PC-9 (cell line): ENCODE measurements at regions not wholly inside any gene's neighbourhood (a gene's known extent, or its start where the extent isn't known, plus 50 kb on each side); places are given as distances from the start of the nearest gene placed in this dataset.

Experiments used
- BruUV-seq: library from RNA; stranded (reverse); fragments of 400-500 nt; replicated peaks from 2 replicates; lab custom pipeline; 2021; lab: Mats Ljungman, UMichigan
- CTCF ChIA-PET: fragments of 300-600 bp; sonication (Branson Sonifier 250); formaldehyde crosslinking; loops from one replicate; lab custom pipeline; 2022; ENCODE audit warnings: antibody characterized with exemption; lab: Charles Lee
- POLR2A ChIA-PET: fragments of 300-600 bp; sonication (Branson Sonifier 250); formaldehyde crosslinking; loops from one replicate; lab custom pipeline; 2022; ENCODE audit warnings: antibody characterized with exemption; ENCODE audit not compliant: unreplicated experiment; lab: Charles Lee
- DNase-seq, 2 experiments: peaks; one replicate each; pipeline versions ENCODE4 v3.0.0 to v3.0.0-alpha.2; 2015 to 2022; ENCODE audit warnings: mixed read lengths in 1 of 2
- H2AFZ ChIP-seq: fragments of 200-600 bp; sonication (generic); 2 replicates; pipeline ENCODE4 v1.8.1; 2017; ENCODE audit warnings: antibody characterized with exemption
- H3F3A ChIP-seq: fragments of 200-600 bp; sonication (generic); 2 replicates; pipeline ENCODE4 v1.8.1; 2017; ENCODE audit warnings: antibody characterized with exemption, mild to moderate bottlenecking, low read depth; ENCODE audit not compliant: insufficient read depth
- H3K27ac ChIP-seq: fragments of 200-600 bp; sonication (generic); 2 replicates; pipeline ENCODE4 v1.6.1; 2016; ENCODE audit warnings: mixed run types
- H3K27me3 ChIP-seq: fragments of 200-600 bp; sonication (generic); 2 replicates; pipeline ENCODE4 v1.6.1; 2016; ENCODE audit warnings: low read depth, mixed run types; ENCODE audit not compliant: insufficient read depth
- H3K36me3 ChIP-seq: fragments of 200-600 bp; sonication (generic); 2 replicates; pipeline ENCODE4 v1.6.1; 2016; ENCODE audit warnings: low read depth, mixed run types
- H3K4me1 ChIP-seq: fragments of 200-600 bp; sonication (generic); replicated peaks from 2 replicates; pipeline ENCODE4 v1.6.1; 2016; ENCODE audit warnings: mixed run types; ENCODE audit not compliant: insufficient read depth
- H3K4me2 ChIP-seq: fragments of 200-600 bp; sonication (generic); 2 replicates; pipeline ENCODE4 v1.6.1; 2017; ENCODE audit warnings: mixed run types
- H3K4me3 ChIP-seq: fragments of 200-600 bp; sonication (generic); 2 replicates; pipeline ENCODE4 v1.6.1; 2016; ENCODE audit warnings: mixed run types
- H3K79me2 ChIP-seq: fragments of 200-600 bp; sonication (generic); 2 replicates; pipeline ENCODE4 v1.6.1; 2017; ENCODE audit warnings: low read depth, mixed run types
- H3K9me2 ChIP-seq: fragments of 200-600 bp; sonication (generic); 2 replicates; pipeline ENCODE4 v1.8.1; 2017; ENCODE audit warnings: mild to moderate bottlenecking; ENCODE audit not compliant: insufficient read depth
- H3K9me3 ChIP-seq: fragments of 200-600 bp; sonication (generic); 2 replicates; pipeline ENCODE4 v1.8.1; 2016; ENCODE audit warnings: low read depth; ENCODE audit not compliant: insufficient read depth
- H4K20me1 ChIP-seq: fragments of 200-600 bp; sonication (generic); 2 replicates; pipeline ENCODE4 v1.8.1; 2017; ENCODE audit not compliant: insufficient read depth
- CTCF ChIP-seq: fragments of 200-600 bp; sonication (generic); conservative IDR thresholded peaks from 2 replicates; pipeline ENCODE4 v1.6.1; 2017; ENCODE audit warnings: mixed run types, antibody characterized with exemption, mild to moderate bottlenecking, moderate library complexity
- EZH2 ChIP-seq: fragments of 200-600 bp; sonication (generic); IDR thresholded peaks from 2 replicates; pipeline ENCODE4 v1.8.0; 2017; ENCODE audit warnings: antibody characterized with exemption, low read depth
- intact Hi-C: fragments of 100-400 bp; cut with micrococcal nuclease; formaldehyde crosslinking; loops from one replicate; pipeline ENCODE4 v1.10.0; 2022; ENCODE audit not compliant: unreplicated experiment

- CTCF ChIA-PET = no interaction called here
- POLR2A ChIA-PET = no interaction called here
- H3K79me2 ChIP-seq = no peaks in the 10 kb centered on the region
These were observed 317.8 kb upstream of the ATP10B start for GRCh38 chr5:161169776-161170175.

GRCh38 chr5:161167016-161167767 is 315.2 kb upstream of the ATP10B start:
- Histone ChIP-seq H3K4me1 (no peaks in the 10 kb centered on the region), H3K9me3 (no peaks in the 10 kb centered on the region), H2AFZ (no peak overlapping the region), H3K4me3 (no peak overlapping the region), H3K27ac (no peak overlapping the region), H3F3A (no peaks in the 10 kb centered on the region), H3K36me3 (no peaks in the 10 kb centered on the region), H3K9me2 (no peaks in the 10 kb centered on the region), H4K20me1 (no peaks in the 10 kb centered on the region), H3K27me3 (no peaks in the 10 kb centered on the region), H3K4me2 (no peak overlapping the region), H3K79me2 (no peaks in the 10 kb centered on the region)
- POLR2A ChIA-PET = no interaction called here
- no TSS peak for BruUV-seq
- TF ChIP-seq EZH2 (no peak), CTCF (no peak)
- intact Hi-C loops = no loop called here
- CTCF ChIA-PET = interaction anchor here (0.7 kb wide), 2 partner anchors 492 to 651 kb away, joined by 3 read pairs; no protein-coding TSS in a partner anchor
- no peak for DNase-seq

More at GRCh38 chr5:161169776-161170175, 317.8 kb upstream of the ATP10B start:
- H3K4me1 ChIP-seq = no peaks in the 10 kb centered on the region
- no peaks in the 10 kb centered on the region for H3K9me3 ChIP-seq
- no peaks in the 10 kb centered on the region for H3K36me3 ChIP-seq
- TF ChIP-seq EZH2 (no peak), CTCF (no peak)
- no peak overlapping the region for H3K27ac ChIP-seq
- H3K9me2 ChIP-seq = no peaks in the 10 kb centered on the region
- no peak overlapping the region for H2AFZ ChIP-seq
- no TSS peak for BruUV-seq
- H3K4me3 ChIP-seq = no peak overlapping the region
- no peaks in the 10 kb centered on the region for H4K20me1 ChIP-seq
- DNase-seq = no peak
- H3K4me2 ChIP-seq = no peak overlapping the region
- intact Hi-C loops = no loop called here
- H3K27me3 ChIP-seq = no peaks in the 10 kb centered on the region
- H3F3A ChIP-seq = no peaks in the 10 kb centered on the region

- TF ChIP-seq CTCF (no peak), EZH2 (no peak)
- DNase-seq = no peak
- Histone ChIP-seq H3K9me3 (no peaks in the 10 kb centered on the region), H3K9me2 (no peaks in the 10 kb centered on the region), H4K20me1 (no peaks in the 10 kb centered on the region), H3K79me2 (no peaks in the 10 kb centered on the region), H3K27ac (no peak overlapping the region), H2AFZ (no peak overlapping the region), H3K4me3 (no peak overlapping the region), H3F3A (no peaks in the 10 kb centered on the region), H3K4me1 (no peaks in the 10 kb centered on the region), H3K27me3 (no peaks in the 10 kb centered on the region), H3K4me2 (no peak overlapping the region), H3K36me3 (no peaks in the 10 kb centered on the region)
- BruUV-seq = no TSS peak
- CTCF ChIA-PET = no interaction called here
- intact Hi-C loops = no loop called here
- POLR2A ChIA-PET = no interaction called here
These were observed 314.1 kb upstream of the ATP10B start for GRCh38 chr5:161165998-161166660.
